DND-41 (cell line): ENCODE measurements at regions not wholly inside any gene's neighbourhood (a gene's known extent, or its start where the extent isn't known, plus 50 kb on each side); places are given as distances from the start of the nearest gene placed in this dataset.

Source experiments
- CTCF ChIP-seq: IDR thresholded peaks from 2 replicates; pipeline ENCODE4 v1.5.1; 2012; ENCODE audit warnings: borderline replicate concordance, low read length, moderate library complexity, mild to moderate bottlenecking; ENCODE audit not compliant: poor library complexity, severe bottlenecking; ENCODE audit errors: extremely low read depth
- EZH2 ChIP-seq: IDR thresholded peaks from 3 replicates; pipeline ENCODE4 v1.6.1; 2012; ENCODE audit warnings: borderline replicate concordance, low read depth, mild to moderate bottlenecking, moderate library complexity, low read length, inconsistent platforms; ENCODE audit not compliant: severe bottlenecking

GRCh38 chr16:64254443-64255367, 867.2 kb downstream of the CDH11 start:
- TF ChIP-seq EZH2 (no peak), CTCF (no peak)
